Neural progenitor cell (in vitro differentiated cells): ENCODE measurements at regions not wholly inside any gene's neighbourhood (a gene's known extent, or its start where the extent isn't known, plus 50 kb on each side); places are given as distances from the start of the nearest gene placed in this dataset.

Experiments
- CTCF ChIP-seq: fragments of 200-600 bp; sonication (generic); IDR thresholded peaks from 2 replicates; pipeline ENCODE4 v1.5.1; 2017; ENCODE audit warnings: antibody characterized with exemption, mild to moderate bottlenecking
- EZH2 ChIP-seq: fragments of 200-600 bp; sonication (generic); IDR thresholded peaks from 2 replicates; pipeline ENCODE4 v1.6.1; 2017; ENCODE audit warnings: antibody characterized with exemption, mild to moderate bottlenecking, moderate library complexity

GRCh38 chr11:28529540-28530410 is 421.6 kb downstream of the METTL15 start:
- peak; percentile 67 for TF ChIP-seq CTCF
- TF ChIP-seq EZH2, result no peak
